Stomach smooth muscle (tissue), 2 donors: ENCODE measurements at regions not wholly inside any gene's neighbourhood (a gene's known extent, or its start where the extent isn't known, plus 50 kb on each side); places are given as distances from the start of the nearest gene placed in this dataset.

Experiments
- H3K27ac ChIP-seq: one replicate; pipeline ENCODE4 v1.7.0; 2013; ENCODE audit warnings: mild to moderate bottlenecking, low read length, inconsistent platforms
- H3K27me3 ChIP-seq, 2 donors: one replicate each; pipeline ENCODE4 v1.7.0; 2013; ENCODE audit warnings: low read length in 2 of 2; ENCODE audit not compliant: insufficient read depth in 2 of 2, control insufficient read depth in 1 of 2
- H3K36me3 ChIP-seq, 2 donors: one replicate each; pipeline ENCODE4 v1.7.0; 2013; ENCODE audit warnings: low read length in 2 of 2; ENCODE audit not compliant: control insufficient read depth in 2 of 2, insufficient read depth in 2 of 2
- H3K4me1 ChIP-seq: one replicate; pipeline ENCODE4 v1.7.0; 2013; ENCODE audit warnings: low read length; ENCODE audit not compliant: control insufficient read depth, insufficient read depth
- H3K4me3 ChIP-seq, 2 donors: one replicate each; pipeline ENCODE4 v1.7.0; 2013; ENCODE audit warnings: low read length in 2 of 2
- H3K9ac ChIP-seq, 2 donors: one replicate each; pipeline ENCODE4 v1.7.0; 2013; ENCODE audit warnings: low read length in 2 of 2, mild to moderate bottlenecking in 1 of 2
- H3K9me3 ChIP-seq, 2 donors: one replicate each; pipeline ENCODE4 v1.7.0; 2013; ENCODE audit warnings: low read length in 2 of 2; ENCODE audit not compliant: control insufficient read depth in 2 of 2
- donor health status: healthy.
- donor health status: Pancreatic carcinoma.

DNA sequence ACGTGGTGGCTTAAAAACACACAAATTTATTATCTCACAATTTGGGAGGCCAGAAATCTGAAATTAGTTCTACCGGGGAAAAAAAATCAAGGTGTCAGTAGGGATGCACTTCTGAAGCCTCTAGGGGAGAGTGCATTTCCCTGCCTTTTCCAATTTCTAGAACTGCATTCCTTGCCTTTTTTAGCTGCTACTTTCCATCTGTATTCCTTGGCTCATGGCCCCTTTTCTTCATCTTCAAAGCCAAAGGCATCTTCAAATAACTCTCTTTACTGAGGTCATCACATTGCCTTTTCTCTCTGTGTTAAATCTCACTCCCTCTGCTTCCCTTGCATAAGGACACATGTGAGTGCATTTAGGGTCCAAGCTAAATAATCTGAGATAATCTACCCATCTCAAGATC, 69.5 kb upstream of the NEO1 start:
- H3K27me3 ChIP-seq: no peaks in the 10 kb centered on the region
- no peak overlapping the region for H3K9ac ChIP-seq
- H3K4me1 ChIP-seq: no peaks in the 10 kb centered on the region
- no peaks in the 10 kb centered on the region for H3K36me3 ChIP-seq
- no peak overlapping the region for H3K4me3 ChIP-seq
- no peak overlapping the region for H3K27ac ChIP-seq
- no peaks in the 10 kb centered on the region for H3K9me3 ChIP-seq

DNA sequence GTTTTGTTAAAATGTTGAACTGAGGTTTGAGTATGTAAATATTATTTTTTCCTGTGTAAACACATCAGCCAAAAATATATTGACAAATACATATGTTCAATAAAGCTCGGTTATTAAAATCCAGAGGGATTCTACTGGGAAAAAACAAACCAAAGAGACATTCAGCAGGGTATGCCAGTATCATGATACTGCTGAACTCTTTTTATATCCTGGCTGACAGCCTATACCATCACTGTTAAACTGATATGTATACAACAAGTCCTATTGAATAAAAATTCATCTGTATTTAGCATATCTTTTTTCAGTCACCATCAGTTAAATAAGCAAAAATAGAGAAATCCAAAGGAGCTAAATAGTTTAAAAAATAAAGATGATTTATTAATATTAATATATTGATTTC, 71.6 kb upstream of the NEO1 start:
- Histone ChIP-seq H3K9ac (no peak overlapping the region), H3K4me1 (no peaks in the 10 kb centered on the region), H3K9me3 (no peaks in the 10 kb centered on the region), H3K27ac (no peak overlapping the region), H3K27me3 (peaks cover 0 to 2% of the 10 kb centered on the region in 2 donors), H3K4me3 (no peak overlapping the region), H3K36me3 (no peaks in the 10 kb centered on the region)

DNA sequence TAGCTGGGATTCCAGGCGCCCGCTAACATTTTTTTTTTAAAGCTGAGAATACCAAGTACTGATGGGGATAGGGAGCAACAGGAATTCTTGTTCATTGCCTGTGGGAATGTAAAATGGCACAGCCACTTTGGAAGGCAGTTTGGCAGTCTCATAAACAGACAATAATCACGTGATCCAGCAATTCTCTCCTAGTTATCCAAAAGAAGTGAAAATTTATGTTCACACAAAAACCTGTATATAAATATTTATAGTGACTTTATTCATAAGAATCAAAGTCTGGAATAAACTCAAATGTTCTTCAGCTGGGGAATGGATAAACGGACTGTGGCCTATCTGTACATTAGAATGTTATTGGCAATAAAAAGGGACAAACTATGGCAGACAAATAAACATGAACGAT, 72.5 kb upstream of the NEO1 start:
- H3K4me3 ChIP-seq: no peak overlapping the region
- H3K9ac ChIP-seq: no peak overlapping the region
- H3K27ac ChIP-seq: no peak overlapping the region
- no peaks in the 10 kb centered on the region for H3K36me3 ChIP-seq
- H3K27me3 ChIP-seq: peaks cover 0 to 2% of the 10 kb centered on the region in 2 donors
- no peaks in the 10 kb centered on the region for H3K4me1 ChIP-seq
- H3K9me3 ChIP-seq: no peaks in the 10 kb centered on the region

DNA sequence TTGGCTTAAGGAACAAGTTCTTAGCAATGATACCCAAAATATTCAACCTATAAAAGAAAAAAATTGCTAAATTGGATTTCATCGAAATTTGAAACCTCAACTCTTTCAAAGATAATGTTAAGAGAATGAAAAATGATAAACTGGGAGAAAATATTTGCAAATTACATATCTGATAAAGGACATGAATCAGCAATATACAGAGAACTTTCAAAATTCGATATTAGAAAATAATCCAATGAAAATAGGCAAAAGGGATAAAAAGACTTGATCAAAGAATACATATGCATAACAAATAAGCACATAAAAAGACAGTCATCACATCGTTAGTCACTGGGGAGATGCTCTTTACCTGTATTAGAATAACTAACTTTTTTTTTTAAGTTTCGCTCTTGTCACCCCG, 73.0 kb upstream of the NEO1 start:
- no peak overlapping the region for H3K9ac ChIP-seq
- no peaks in the 10 kb centered on the region for H3K4me1 ChIP-seq
- no peak overlapping the region for H3K27ac ChIP-seq
- no peaks in the 10 kb centered on the region for H3K36me3 ChIP-seq
- H3K9me3 ChIP-seq: no peaks in the 10 kb centered on the region
- no peak overlapping the region for H3K4me3 ChIP-seq
- peaks cover 0 to 2% of the 10 kb centered on the region in 2 donors for H3K27me3 ChIP-seq

DNA sequence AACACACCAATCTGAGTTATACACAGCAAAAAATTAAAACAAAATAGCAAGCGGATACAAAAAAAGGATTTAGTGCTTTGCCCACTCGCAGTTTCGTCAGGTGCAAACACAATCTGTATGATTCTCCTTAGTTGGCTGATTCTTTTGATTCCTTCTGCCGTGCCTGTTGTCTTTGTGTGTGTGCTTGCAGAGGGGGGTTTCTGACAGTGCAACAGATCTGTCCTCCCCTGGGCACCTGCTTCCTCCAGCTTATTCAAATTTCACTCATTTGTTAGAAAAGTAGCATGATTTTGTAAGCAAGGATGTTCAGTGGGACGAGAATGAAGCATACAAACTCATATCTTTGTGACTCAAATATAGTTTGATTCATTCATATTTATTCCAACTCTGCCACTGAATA, 74.0 kb upstream of the NEO1 start:
- H3K27ac ChIP-seq: no peak overlapping the region
- H3K4me1 ChIP-seq: no peaks in the 10 kb centered on the region
- no peaks in the 10 kb centered on the region for H3K36me3 ChIP-seq
- H3K9ac ChIP-seq: no peak overlapping the region
- no peak overlapping the region for H3K4me3 ChIP-seq
- no peaks in the 10 kb centered on the region for H3K9me3 ChIP-seq
- peaks cover 0 to 2% of the 10 kb centered on the region in 2 donors for H3K27me3 ChIP-seq

DNA sequence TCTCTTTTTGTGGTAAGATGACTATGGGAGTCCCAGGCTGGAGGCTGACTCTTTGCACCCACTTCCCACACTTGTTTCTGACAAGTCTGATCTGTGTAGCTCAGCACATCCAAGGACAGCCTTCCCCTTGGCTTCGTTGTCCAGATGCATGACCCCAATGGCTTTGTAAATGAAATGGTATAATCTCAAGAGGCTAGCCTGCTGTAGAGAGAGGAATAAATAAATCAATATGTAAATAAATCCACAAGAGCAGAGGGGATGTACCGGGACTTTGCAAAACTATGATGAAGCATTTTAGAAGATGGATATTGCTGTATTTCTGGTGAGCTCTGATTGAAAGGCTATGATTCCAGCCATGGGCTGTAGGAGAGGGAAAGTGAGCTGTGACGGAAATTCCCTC, 79.9 kb upstream of the NEO1 start:
- Histone ChIP-seq H3K9me3 (no peaks in the 10 kb centered on the region), H3K36me3 (no peaks in the 10 kb centered on the region), H3K4me1 (peaks cover 4% of the 10 kb centered on the region), H3K4me3 (no peak overlapping the region), H3K27me3 (peaks cover 0 to 4% of the 10 kb centered on the region in 2 donors), H3K27ac (no peak overlapping the region), H3K9ac (no peak overlapping the region)

DNA sequence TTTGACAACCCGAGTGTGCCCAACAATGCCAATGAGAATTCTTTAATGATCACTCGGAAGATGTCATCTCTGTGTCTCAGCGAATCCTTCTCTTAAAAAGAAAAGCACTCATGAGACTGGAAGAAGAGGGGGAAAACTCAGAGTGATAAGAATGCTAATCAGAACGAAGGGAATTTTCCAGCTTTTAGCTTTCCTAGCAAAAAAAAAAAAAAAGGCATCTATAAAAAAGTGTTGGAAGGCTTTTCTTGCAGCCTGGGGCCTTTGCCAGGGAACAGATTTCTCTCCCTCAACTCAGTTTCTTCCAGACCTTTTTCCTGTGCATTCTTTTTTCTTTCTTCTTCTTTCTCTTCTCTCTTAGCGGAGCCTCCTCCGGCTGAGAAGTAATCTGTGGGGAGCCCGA, 80.5 kb upstream of the NEO1 start:
- Histone ChIP-seq H3K27ac (no peak overlapping the region), H3K9ac (no peak overlapping the region), H3K36me3 (no peaks in the 10 kb centered on the region), H3K4me1 (peaks cover 4% of the 10 kb centered on the region), H3K27me3 (peaks cover 0 to 4% of the 10 kb centered on the region in 2 donors), H3K4me3 (peak overlapping the region; percentile 21 to 60), H3K9me3 (no peaks in the 10 kb centered on the region)

DNA sequence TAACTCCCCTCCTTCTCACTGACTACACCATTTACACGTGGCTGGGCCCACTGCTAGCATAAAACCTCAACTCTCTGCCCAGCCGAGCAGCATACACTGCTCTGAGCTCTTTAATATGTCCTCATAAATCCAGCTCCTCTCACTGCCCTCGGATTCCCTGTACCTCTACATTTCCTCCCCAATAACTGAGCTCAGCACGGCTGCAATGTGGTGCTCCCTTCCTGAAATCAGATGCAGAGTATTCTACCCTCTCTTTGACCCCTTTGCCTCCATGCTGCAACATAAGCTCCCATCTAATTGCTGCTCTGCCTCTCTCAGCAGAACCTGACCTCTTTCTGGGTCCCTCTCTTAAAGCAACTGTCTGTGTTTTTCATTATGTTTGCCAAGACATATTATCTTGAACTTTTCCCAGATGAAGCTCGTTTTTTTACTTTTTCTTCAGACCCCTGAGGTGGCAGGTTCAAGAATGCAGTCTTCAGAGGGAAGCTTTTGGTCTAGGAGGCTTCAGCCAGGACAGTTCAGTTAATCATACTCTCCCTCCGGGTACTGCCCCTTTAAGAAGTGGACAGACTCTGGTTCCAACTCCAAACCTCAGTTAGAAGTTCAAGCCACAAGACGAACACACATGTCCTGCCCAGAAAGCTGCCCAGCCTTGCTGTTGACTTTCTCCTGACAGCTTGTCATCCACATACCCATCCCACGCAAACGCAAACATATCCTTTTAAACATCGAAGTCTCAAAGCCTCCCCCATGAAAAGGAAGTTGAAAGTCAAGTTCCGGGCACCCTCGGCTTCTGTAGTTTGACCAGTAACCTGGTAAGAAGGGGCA, 81.1 kb upstream of the NEO1 start:
- Histone ChIP-seq H3K4me1 (peaks cover 4% of the 10 kb centered on the region), H3K9ac (peak overlapping the region in 1 of 2 donors; percentile 42), H3K27me3 (peaks cover 0 to 2% of the 10 kb centered on the region in 2 donors), H3K27ac (no peak overlapping the region), H3K36me3 (no peaks in the 10 kb centered on the region), H3K4me3 (peak overlapping the region; percentile 21 to 60), H3K9me3 (no peaks in the 10 kb centered on the region)

DNA sequence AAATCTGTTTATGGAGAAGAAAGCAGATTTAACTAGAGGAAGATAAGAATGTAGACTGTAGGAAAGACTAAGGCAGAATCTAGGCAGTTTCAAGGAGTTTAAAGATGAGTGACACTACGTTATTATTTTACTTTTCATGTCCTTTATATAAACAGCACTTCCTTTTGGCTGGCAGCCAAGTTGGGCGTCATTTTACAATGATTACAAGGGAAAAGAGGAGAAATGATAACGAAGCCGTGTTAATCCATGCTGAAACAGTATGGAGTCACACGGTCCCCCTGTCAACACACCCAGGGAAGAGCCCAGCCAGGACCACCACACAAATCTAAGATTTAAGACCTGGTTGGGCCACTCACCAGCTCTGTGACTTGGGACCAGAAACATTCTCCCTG, 83.7 kb upstream of the NEO1 start:
- H3K36me3 ChIP-seq: no peaks in the 10 kb centered on the region
- H3K9me3 ChIP-seq: no peaks in the 10 kb centered on the region
- H3K4me3 ChIP-seq: no peak overlapping the region
- peaks cover 4% of the 10 kb centered on the region for H3K4me1 ChIP-seq
- H3K9ac ChIP-seq: no peak overlapping the region
- no peak overlapping the region for H3K27ac ChIP-seq
- H3K27me3 ChIP-seq: peaks cover 0 to 2% of the 10 kb centered on the region in 2 donors

DNA sequence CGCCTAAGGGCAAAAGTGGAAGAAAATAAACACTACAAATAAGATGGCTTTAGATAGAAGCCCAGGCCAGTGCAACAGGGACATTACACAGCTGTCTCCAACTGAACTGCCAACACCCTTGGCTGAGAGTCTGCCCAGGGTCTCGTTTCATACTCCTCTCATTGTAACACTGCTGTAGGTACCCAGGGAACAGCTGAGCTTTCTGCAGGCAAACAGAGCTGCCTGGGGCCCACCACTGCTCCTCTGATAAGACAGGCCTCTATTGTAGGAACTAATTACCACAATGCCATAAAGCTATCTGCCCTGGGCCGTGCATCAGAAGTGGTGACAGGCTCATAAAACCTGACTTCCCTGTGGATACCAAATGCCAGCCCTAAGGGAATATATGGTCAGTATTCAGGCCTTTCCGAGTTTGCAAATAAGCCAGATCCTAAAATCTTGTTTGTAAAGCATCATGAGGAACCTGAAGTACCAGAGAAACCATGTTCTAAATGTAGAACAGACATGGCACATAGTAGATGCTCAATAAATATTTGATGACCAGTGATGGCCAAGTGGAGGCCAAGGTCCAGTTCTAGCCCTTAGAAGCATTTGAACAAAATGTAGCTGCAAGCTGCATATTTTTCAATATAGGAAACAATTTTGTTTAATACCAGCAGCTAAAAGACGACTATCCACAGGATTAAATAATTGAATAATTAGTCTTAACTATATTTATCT, 84.3 kb upstream of the NEO1 start:
- Histone ChIP-seq H3K9ac (no peak overlapping the region), H3K36me3 (no peaks in the 10 kb centered on the region), H3K9me3 (no peaks in the 10 kb centered on the region), H3K27ac (no peak overlapping the region), H3K4me1 (peaks cover 4% of the 10 kb centered on the region), H3K4me3 (no peak overlapping the region), H3K27me3 (peaks cover 0 to 2% of the 10 kb centered on the region in 2 donors)

DNA sequence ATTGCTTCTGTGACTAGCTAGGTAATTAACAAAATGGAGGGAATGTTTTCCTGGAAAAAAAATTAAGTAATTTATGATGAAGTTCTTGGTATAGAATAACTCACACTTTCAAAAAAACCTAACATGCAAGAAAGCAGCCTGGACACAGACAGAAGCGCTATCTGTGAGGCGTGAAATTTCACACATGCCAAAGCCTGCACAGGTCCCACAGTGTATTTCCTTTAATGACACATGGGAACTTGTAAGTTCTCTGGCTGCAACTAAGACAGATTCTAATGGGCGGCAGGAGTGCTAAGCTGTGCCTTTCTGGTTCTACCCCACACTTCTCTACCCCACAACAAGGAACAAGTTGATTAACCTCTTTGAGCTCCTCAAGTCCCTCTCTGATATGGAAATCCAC, 84.9 kb upstream of the NEO1 start:
- Histone ChIP-seq H3K4me3 (no peak overlapping the region), H3K27me3 (peaks cover 0 to 2% of the 10 kb centered on the region in 2 donors), H3K36me3 (no peaks in the 10 kb centered on the region), H3K9ac (no peak overlapping the region), H3K27ac (no peak overlapping the region), H3K4me1 (peaks cover 4% of the 10 kb centered on the region), H3K9me3 (no peaks in the 10 kb centered on the region)
